H9 (cell line): ENCODE measurements at regions not wholly inside any gene's neighbourhood (a gene's known extent, or its start where the extent isn't known, plus 50 kb on each side); places are given as distances from the start of the nearest gene placed in this dataset.
A peak's percentile ranks its signal among the peaks of the same experiment; 100 is the strongest.

ENCODE experiments used
- DNase-seq: peaks from one replicate; pipeline ENCODE4 v3.0.0-alpha.2; 2017
- H2AFZ ChIP-seq: one replicate; pipeline ENCODE4 v1.6.1; 2013; ENCODE audit warnings: mild to moderate bottlenecking, low read length, control low read depth, moderate library complexity
- H2AK5ac ChIP-seq: 2 replicates; pipeline ENCODE4 v1.6.1; 2013; ENCODE audit warnings: low read length, control low read depth, mixed read lengths; ENCODE audit not compliant: insufficient read length
- H2BK120ac ChIP-seq: one replicate; pipeline ENCODE4 v1.6.1; 2013; ENCODE audit warnings: low read depth, mild to moderate bottlenecking, low read length, control low read depth, inconsistent platforms; ENCODE audit not compliant: poor library complexity, severe bottlenecking
- H2BK12ac ChIP-seq: 2 replicates; pipeline ENCODE4 v1.6.1; 2013; ENCODE audit warnings: low read length, control low read depth, mixed read lengths, low read depth; ENCODE audit not compliant: insufficient read length
- H2BK15ac ChIP-seq: 2 replicates; pipeline ENCODE4 v1.6.1; 2013; ENCODE audit warnings: low read depth, low read length, control low read depth
- H2BK20ac ChIP-seq: one replicate; pipeline ENCODE4 v1.6.1; 2013; ENCODE audit warnings: low read depth, mild to moderate bottlenecking, low read length, control low read depth, inconsistent platforms; ENCODE audit not compliant: poor library complexity, severe bottlenecking
- H2BK5ac ChIP-seq: 2 replicates; pipeline ENCODE4 v1.6.1; 2013; ENCODE audit warnings: low read length, control low read depth, mixed read lengths; ENCODE audit not compliant: insufficient read length
- H3K14ac ChIP-seq: 2 replicates; pipeline ENCODE4 v1.6.1; 2013; ENCODE audit warnings: low read length, control low read depth; ENCODE audit not compliant: insufficient read depth
- H3K18ac ChIP-seq: 2 replicates; pipeline ENCODE4 v1.6.1; 2013; ENCODE audit warnings: low read depth, mild to moderate bottlenecking, mixed read lengths, low read length, control low read depth; ENCODE audit not compliant: insufficient read length
- H3K23ac ChIP-seq: 2 replicates; pipeline ENCODE4 v1.6.1; 2013; ENCODE audit warnings: low read length, control low read depth, mixed read lengths, low read depth; ENCODE audit not compliant: insufficient read length
- H3K23me2 ChIP-seq: 2 replicates; pipeline ENCODE4 v1.6.1; 2013; ENCODE audit warnings: low read depth, mild to moderate bottlenecking, mixed read lengths, low read length, control low read depth; ENCODE audit not compliant: insufficient read length, poor library complexity, severe bottlenecking
- H3K27ac ChIP-seq: 2 replicates; pipeline ENCODE4 v1.5.1; 2013; ENCODE audit warnings: low read length, control low read depth, mixed read lengths, low read depth; ENCODE audit not compliant: insufficient read length
- H3K27me3 ChIP-seq: 2 replicates; pipeline ENCODE4 v1.6.1; 2013; ENCODE audit warnings: low read length, control low read depth, inconsistent platforms; ENCODE audit not compliant: insufficient read depth
- H3K4ac ChIP-seq: 2 replicates; pipeline ENCODE4 v1.6.1; 2013; ENCODE audit warnings: low read depth, mild to moderate bottlenecking, control low read depth, inconsistent platforms, low read length, moderate library complexity
- H3K4me1 ChIP-seq: 2 replicates; pipeline ENCODE4 v1.6.1; 2013; ENCODE audit warnings: low read length, control low read depth, inconsistent platforms; ENCODE audit not compliant: insufficient read depth
- H3K4me2 ChIP-seq: 2 replicates; pipeline ENCODE4 v1.6.1; 2013; ENCODE audit warnings: low read length, control low read depth, mixed read lengths; ENCODE audit not compliant: insufficient read length, insufficient read depth
- H3K56ac ChIP-seq: 2 replicates; pipeline ENCODE4 v1.6.1; 2013; ENCODE audit warnings: low read depth, mild to moderate bottlenecking, mixed read lengths, low read length, control low read depth; ENCODE audit not compliant: insufficient read length
- H3K79me1 ChIP-seq: 2 replicates; pipeline ENCODE4 v1.6.1; 2013; ENCODE audit warnings: low read depth, mild to moderate bottlenecking, moderate library complexity, low read length, control low read depth, inconsistent platforms; ENCODE audit not compliant: insufficient read depth, poor library complexity, severe bottlenecking
- H3K79me2 ChIP-seq: 2 replicates; pipeline ENCODE4 v1.6.1; 2013; ENCODE audit warnings: low read length, control low read depth, inconsistent platforms; ENCODE audit not compliant: insufficient read depth
- H3K9ac ChIP-seq: 2 replicates; pipeline ENCODE4 v1.6.1; 2013; ENCODE audit warnings: low read length, control low read depth, mixed read lengths; ENCODE audit not compliant: insufficient read length; ENCODE audit errors: extremely low read depth
- H3K9me3 ChIP-seq: one replicate; pipeline ENCODE4 v1.6.1; 2013; ENCODE audit warnings: low read depth, low read length, inconsistent platforms; ENCODE audit not compliant: control insufficient read depth
- H3T11ph ChIP-seq: one replicate; pipeline ENCODE4 v1.6.1; 2013; ENCODE audit warnings: mild to moderate bottlenecking, low read length, control low read depth, inconsistent platforms
- H4K20me1 ChIP-seq: one replicate; pipeline ENCODE4 v1.6.1; 2013; ENCODE audit not compliant: control insufficient read depth, insufficient read length, insufficient read depth
- H4K5ac ChIP-seq: 2 replicates; pipeline ENCODE4 v1.6.1; 2013; ENCODE audit warnings: low read depth, mild to moderate bottlenecking, mixed read lengths, low read length, control low read depth; ENCODE audit not compliant: insufficient read length
- H4K8ac ChIP-seq: replicated peaks from 2 replicates; pipeline ENCODE4 v1.6.1; 2013; ENCODE audit warnings: low read length, control low read depth, mixed read lengths, low read depth; ENCODE audit not compliant: insufficient read length
- H4K91ac ChIP-seq: 2 replicates; pipeline ENCODE4 v1.6.1; 2013; ENCODE audit warnings: low read depth, mild to moderate bottlenecking, moderate library complexity, mixed read lengths, low read length, control low read depth; ENCODE audit not compliant: insufficient read length
- H3K27ac Mint-ChIP-seq, 3 experiments: 2 replicates in 2 of 3; 3 replicates in 1 of 3; pipeline ENCODE4 v1.8.0; 2020 to 2021; ENCODE audit warnings: mixed read lengths in 3 of 3, mild to moderate bottlenecking in 1 of 3, moderate library complexity in 1 of 3
- H3K27me3 Mint-ChIP-seq: 2 replicates; pipeline ENCODE4 v1.8.0; 2021; ENCODE audit warnings: low read depth, mild to moderate bottlenecking, moderate library complexity, mixed read lengths
- H3K36me3 Mint-ChIP-seq, 3 experiments: 2 replicates in 2 of 3; 3 replicates in 1 of 3; pipeline ENCODE4 v1.8.0; 2020 to 2021; ENCODE audit warnings: low read depth in 3 of 3, mixed read lengths in 3 of 3; ENCODE audit not compliant: insufficient read depth in 1 of 3
- H3K4me1 Mint-ChIP-seq, 2 experiments: 2 replicates each; pipeline ENCODE4 v1.8.0; 2020; ENCODE audit warnings: mixed read lengths in 2 of 2
- H3K4me3 Mint-ChIP-seq, 2 experiments: 2 replicates in 1 of 2; 3 replicates in 1 of 2; pipeline ENCODE4 v1.8.0; 2020 to 2021; ENCODE audit warnings: mild to moderate bottlenecking in 2 of 2, mixed read lengths in 2 of 2, moderate library complexity in 1 of 2
- H3K9me3 Mint-ChIP-seq, 2 experiments: 2 replicates in 1 of 2; 3 replicates in 1 of 2; pipeline ENCODE4 v1.8.0; 2020; ENCODE audit warnings: mild to moderate bottlenecking in 2 of 2, mixed read lengths in 2 of 2, moderate library complexity in 1 of 2
- WGBS: extraction: QIAGEN DNeasy Blood & Tissue Kit; methylation state at CpG from one replicate; pipeline ENCODE4 v1.1.7; 2013; ENCODE audit warnings: missing lambda C conversion rate, low lambda C conversion rate, mixed read lengths; ENCODE audit not compliant: insufficient read length; ENCODE audit errors: extremely low coverage; 5-methylcytosine and 5-hydroxymethylcytosine counted together
- TF ChIP-seq, protein P1 (sequence below): fragments of 200-600 bp; sonication (generic); conservative IDR thresholded peaks from 3 replicates; pipeline ENCODE4 v1.8.0; 2021; ENCODE audit warnings: antibody characterized with exemption, mild to moderate bottlenecking

DNA sequence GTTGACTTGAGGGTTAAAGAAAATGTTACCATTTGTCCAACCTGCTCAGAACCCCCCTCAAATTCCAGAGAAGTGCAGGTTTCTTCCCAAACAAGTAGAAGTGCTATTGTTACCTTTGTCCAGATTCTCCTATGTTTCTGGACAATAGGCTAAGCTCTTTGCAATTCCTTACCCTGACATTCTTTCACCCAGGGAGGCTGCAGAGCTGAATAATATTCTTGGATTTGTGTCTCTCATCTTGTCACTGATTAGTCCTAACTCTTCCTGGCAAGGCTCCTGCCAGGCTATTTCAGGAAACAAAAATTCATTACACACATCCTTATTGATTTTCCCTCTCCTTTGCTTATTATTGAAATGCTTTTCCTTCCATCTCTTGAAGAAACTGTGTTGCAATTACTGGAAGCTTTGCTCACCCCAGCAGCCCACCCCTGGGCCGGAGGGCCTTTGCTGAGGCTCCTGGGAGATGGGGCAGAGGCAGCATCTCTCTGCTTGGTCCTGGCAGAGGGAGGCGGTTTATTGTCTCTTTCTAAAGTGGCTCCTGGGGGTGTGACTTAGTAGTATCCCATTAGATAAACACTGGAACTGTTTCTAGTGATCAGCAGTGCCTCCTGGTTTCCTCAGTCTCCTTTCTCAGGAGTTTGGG, 207.5 kb upstream of the PELI2 start:
- DNase-seq: no peak
- Histone ChIP-seq H4K20me1 (no peaks in the 10 kb centered on the region), H2BK120ac (no peak overlapping the region), H3K18ac (no peak overlapping the region), H3K79me1 (no peaks in the 10 kb centered on the region), H2BK15ac (no peak overlapping the region), H3K4ac (no peak overlapping the region), H4K5ac (no peak overlapping the region), H2BK5ac (no peak overlapping the region), H2BK20ac (no peak overlapping the region), H3K27ac (no peak overlapping the region), H4K91ac (no peak overlapping the region), H3K14ac (peak overlapping the region; percentile 33; the same call in 1 of the 2 replicates), H3K56ac (no peak overlapping the region), H3K79me2 (no peaks in the 10 kb centered on the region), H2BK12ac (no peak overlapping the region), H2AK5ac (no peak overlapping the region), H4K8ac (no peak overlapping the region), H3K4me1 (peaks cover 5% of the 10 kb centered on the region; the same call in 1 of the 2 replicates), H3K23ac (no peak overlapping the region), H3T11ph (no peak overlapping the region), H3K9me3 (no peaks in the 10 kb centered on the region), H2AFZ (no peak overlapping the region), H3K23me2 (no peaks in the 10 kb centered on the region), H3K27me3 (no peaks in the 10 kb centered on the region), H3K9ac (no peak overlapping the region), H3K4me2 (no peak overlapping the region)
- Mint-ChIP-seq H3K36me3 (no peaks in the 10 kb centered on the region), H3K9me3 (no peaks in the 10 kb centered on the region), H3K27me3 (no peaks in the 10 kb centered on the region), H3K27ac (no peak overlapping the region; a peak in 1 of 7 replicates), H3K4me1 (peaks cover 35 to 37% of the 10 kb centered on the region in 2 experiments), H3K4me3 (no peak overlapping the region)
- no CpG with 5 or more reads among the region's 2 CpGs for WGBS
- TF ChIP-seq, protein P1, sequence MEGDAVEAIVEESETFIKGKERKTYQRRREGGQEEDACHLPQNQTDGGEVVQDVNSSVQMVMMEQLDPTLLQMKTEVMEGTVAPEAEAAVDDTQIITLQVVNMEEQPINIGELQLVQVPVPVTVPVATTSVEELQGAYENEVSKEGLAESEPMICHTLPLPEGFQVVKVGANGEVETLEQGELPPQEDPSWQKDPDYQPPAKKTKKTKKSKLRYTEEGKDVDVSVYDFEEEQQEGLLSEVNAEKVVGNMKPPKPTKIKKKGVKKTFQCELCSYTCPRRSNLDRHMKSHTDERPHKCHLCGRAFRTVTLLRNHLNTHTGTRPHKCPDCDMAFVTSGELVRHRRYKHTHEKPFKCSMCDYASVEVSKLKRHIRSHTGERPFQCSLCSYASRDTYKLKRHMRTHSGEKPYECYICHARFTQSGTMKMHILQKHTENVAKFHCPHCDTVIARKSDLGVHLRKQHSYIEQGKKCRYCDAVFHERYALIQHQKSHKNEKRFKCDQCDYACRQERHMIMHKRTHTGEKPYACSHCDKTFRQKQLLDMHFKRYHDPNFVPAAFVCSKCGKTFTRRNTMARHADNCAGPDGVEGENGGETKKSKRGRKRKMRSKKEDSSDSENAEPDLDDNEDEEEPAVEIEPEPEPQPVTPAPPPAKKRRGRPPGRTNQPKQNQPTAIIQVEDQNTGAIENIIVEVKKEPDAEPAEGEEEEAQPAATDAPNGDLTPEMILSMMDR: no peak
